HG02870 (cell line): ENCODE measurements at regions not wholly inside any gene's neighbourhood (a gene's known extent, or its start where the extent isn't known, plus 50 kb on each side); places are given as distances from the start of the nearest gene placed in this dataset.
A peak's percentile ranks its signal among the peaks of the same experiment; 100 is the strongest.

Experiments
- ATAC-seq: cut with Tn5 transposase; IDR thresholded peaks from one replicate; pipeline ENCODE4 v1.9.1; 2021; ENCODE audit warnings: mild to moderate bottlenecking, moderate library complexity; ENCODE audit not compliant: unreplicated experiment

GRCh38 chr3:30945291-30945690 lies 50.8 kb upstream of the GADL1 start:
- no peak for ATAC-seq

DNA sequence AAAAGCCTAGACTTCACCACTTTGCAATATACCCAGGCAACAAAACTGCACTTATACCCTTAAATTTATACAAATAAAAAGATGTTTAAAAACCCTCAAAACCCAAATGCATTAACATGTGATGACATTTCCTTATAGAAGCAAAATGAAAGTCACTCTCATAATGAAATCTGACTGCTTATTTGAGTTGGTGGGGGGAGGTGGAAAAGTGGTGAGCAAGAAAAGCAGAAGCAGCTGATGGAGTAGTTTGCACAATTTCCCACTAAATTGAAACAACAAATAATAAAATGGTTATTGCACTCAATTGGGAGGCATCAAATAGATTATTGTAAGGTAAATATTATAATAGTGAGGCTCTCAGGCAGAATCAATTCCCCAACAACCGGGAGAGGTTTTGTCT lies 54.0 kb upstream of the GADL1 start:
- no peak for ATAC-seq

- no peak for ATAC-seq
These were observed 57.4 kb upstream of the GADL1 start for GRCh38 chr3:30951826-30952225.

DNA sequence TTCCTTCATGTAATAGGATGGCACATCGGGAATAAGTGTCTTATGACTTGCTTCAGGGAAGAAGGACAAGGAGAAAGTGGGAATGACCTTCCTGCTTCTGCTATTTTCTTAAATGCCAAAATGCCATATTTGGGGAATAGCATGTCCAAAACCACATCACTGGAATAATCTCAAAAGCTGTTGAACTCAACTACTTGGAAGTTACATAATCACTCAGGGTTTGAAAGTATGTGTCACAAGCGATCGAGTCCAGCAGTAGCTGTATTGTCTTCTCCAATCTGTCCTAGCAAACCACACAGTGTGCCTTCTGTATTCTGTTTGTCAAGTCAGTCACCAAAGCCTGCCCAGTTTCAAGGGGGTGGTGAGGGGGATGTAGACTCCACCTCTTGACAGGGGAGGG lies 58.3 kb upstream of the GADL1 start:
- ATAC-seq = no peak

DNA sequence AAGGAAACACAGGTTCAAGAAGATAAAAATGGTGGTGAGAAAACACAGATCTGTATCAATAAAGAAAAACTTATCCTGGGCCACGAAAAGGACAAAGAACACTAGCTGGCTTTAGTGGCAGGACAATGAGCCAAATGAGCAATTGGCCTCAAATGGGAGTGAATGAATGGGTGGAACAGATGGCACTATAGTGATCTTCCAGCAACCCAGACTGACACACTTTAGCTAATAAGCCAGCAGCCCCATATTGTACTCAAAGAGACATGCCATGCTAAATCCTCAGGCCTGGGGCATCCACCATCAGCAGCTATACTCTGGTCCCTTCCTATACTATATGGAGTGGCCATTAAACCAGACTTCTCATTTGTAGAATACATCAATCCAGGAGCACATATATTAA lies 60.0 kb upstream of the GADL1 start:
- no peak for ATAC-seq

DNA sequence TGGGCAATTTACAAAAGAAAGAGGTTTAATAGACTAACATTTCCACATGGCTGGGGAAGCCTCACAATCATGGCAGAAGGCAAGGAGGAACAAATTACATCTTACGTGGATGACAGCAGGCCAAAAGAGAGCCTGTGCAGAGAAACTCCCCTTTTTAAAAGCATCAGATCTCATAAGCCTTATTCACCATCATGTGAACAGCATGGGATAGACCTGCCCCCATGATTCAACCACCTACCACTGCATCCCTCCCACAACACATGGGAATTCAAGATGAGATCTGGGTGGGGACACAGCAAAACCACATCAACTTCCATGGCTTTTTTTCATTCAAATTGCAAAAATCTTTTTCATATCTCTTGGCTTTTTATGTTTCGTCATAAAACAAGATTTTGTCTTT lies 67.6 kb upstream of the GADL1 start:
- ATAC-seq = no peak

DNA sequence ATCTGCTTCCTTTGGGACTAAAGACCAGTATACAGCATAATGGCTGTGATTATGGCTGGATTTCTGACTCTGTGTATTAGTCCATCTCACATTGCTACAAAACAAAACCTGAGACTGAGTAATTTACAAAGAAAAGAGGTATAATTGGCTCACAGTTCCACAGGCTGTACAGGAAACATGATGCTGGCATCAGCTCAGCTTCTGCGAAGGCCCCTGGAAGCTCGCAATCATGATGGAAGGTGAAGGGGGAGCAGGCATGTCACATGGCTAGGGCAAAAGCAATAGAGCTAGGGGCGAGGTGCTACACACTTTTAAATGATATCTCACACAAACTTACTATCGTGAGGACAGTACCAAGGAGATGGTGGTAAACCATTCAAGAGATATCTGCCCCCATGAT lies 68.0 kb upstream of the GADL1 start:
- ATAC-seq = no peak

GRCh38 chr3:30963223-30963722 lies 68.8 kb upstream of the GADL1 start:
- no peak for ATAC-seq

- ATAC-seq = peak; percentile 96
These were observed 70.2 kb upstream of the GADL1 start for GRCh38 chr3:30964612-30965011.

- ATAC-seq = no peak
These were observed 72.4 kb upstream of the GADL1 start for GRCh38 chr3:30966896-30967295.

GRCh38 chr3:30970183-30970582 lies 75.7 kb upstream of the GADL1 start:
- no peak for ATAC-seq

GRCh38 chr3:30972449-30972848 lies 78.0 kb upstream of the GADL1 start:
- ATAC-seq = no peak

DNA sequence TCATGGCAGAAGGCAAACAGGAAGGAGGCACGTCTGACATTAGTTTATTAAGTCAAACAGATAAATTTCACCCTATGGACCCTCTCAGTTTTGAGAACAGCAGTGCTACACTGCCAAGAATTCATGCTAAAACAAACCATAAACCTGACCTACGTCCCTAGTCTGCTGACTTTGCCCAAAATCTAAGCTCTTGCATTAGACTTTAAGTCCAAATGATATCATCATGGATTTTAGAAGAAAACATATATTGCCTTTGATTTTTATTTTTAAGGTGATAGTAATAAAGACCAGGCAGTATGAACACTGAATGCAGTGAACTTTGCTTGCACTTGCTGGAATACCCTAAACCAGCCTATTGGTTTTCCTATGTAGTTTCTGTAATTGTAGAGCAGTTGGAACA lies 79.6 kb upstream of the GADL1 start:
- ATAC-seq = no peak

- ATAC-seq = no peak
These were observed 83.1 kb upstream of the GADL1 start for GRCh38 chr3:30977592-30977991.

DNA sequence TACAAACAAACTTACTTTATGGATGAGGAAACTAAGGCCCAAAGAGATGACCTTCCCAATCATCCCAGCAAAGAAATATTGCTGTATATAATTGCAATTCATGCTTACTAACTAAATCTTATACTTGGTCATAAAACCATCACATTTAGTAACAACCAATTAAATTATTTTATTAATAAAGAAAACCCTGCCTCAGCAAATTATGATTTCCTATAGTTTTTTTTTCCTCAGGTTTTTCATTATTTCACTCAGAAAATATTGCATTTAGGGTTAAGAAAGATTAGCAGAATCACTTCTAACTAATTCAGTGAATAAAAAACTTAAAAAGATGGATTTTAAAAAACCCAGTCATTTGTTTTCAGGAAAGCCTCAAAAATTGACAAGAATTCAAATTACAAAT lies 86.5 kb upstream of the GADL1 start:
- ATAC-seq = no peak

- ATAC-seq = no peak
These were observed 88.1 kb upstream of the GADL1 start for GRCh38 chr3:30982416-30983075.

GRCh38 chr3:30984855-30985749 lies 90.6 kb upstream of the GADL1 start:
- no peak for ATAC-seq

GRCh38 chr3:30986551-30986950 lies 92.1 kb upstream of the GADL1 start:
- ATAC-seq = no peak

DNA sequence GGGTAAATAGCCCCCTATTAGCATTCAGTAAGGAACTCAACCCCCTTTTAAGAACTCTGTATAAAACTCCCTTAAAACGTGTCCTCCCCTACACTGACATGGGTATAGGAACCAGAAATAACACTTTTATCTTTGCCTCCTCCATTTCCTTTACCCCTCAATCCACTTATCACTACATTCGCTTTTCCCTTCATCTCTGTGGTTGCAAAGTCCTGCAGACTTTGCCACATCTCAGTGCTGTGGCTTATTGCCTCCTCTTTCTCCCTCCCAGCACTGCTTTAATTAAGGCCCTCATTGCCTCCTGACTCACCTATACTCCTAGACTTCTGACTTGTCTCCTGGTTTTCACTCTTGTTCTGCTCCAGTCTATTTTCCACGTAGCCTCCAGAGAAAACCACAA lies 94.3 kb upstream of the GADL1 start:
- no peak for ATAC-seq

GRCh38 chr3:30989276-30990030 lies 95.0 kb upstream of the GADL1 start:
- no peak for ATAC-seq

GRCh38 chr3:30996467-30996866 lies 102.0 kb upstream of the GADL1 start:
- ATAC-seq = no peak

- peak; percentile 70 for ATAC-seq
These were observed 108.3 kb upstream of the GADL1 start for GRCh38 chr3:31002730-31003129.
